ENCODE measurements at regions not wholly inside any gene's neighbourhood (a gene's known extent, or its start where the extent isn't known, plus 50 kb on each side); places are given as distances from the start of the nearest gene placed in this dataset.

DNA sequence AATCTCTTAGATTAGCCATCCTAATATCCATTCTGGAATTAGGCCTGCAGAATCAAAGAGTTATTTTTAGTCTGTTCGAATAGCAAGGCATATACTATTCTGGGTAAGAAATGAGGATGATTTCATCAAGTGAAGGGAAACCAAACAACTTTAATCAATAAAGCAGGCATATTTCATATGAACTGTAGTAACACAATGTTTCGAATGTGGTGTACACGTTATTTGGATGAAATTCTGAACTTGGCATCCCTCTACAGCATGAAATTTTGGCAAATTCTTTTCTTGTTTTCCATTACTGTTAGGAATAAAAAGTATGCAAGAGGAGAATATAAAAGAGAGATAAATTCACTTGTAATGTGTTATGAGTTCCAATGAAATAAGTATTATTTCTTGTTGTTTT is 1233.3 kb upstream of the SEL1L start:
- no peak for DNase-seq (ENCODE audit: insufficient read length, low spot score)
- no peak for FAIRE-seq
- no peak for TF ChIP-seq POU2F2 (IDR thresholded peaks at IDR 0.05; ENCODE audit: low read depth, low read length)
- TF ChIP-seq POLR2A (IDR thresholded peaks at IDR 0.05; ENCODE audit: low read depth, low read length): no peak
- no peak for TF ChIP-seq TAF1 (IDR thresholded peaks at IDR 0.05; ENCODE audit: low read depth, low read length)
- TF ChIP-seq POLR2AphosphoS5 (IDR thresholded peaks at IDR 0.05; ENCODE audit: low read depth, low read length): no peak
- TF ChIP-seq SPI1 (IDR thresholded peaks at IDR 0.05; ENCODE audit: low read depth, low read length): no peak
- no peak for TF ChIP-seq PAX5 (IDR thresholded peaks at IDR 0.05; ENCODE audit: insufficient read depth, low read length, severe bottlenecking)

DNA sequence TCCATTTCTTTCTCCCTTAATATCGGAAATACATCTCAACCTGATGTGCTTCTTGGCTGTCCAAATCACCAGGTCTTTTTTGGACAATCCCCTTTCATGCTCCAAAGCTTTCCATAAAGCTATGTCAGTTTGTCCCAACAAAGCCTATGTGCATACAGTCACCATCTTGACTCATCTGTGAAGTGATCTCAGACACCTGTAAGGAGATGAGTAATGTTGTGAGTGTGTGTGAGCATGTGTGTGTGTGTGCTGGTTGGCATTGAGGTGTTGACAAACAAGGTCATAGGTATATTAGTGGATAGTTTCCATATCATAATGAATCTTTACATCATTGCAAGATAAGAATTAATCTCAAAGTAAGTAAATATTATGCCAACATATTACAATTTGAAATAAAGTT is 1243.3 kb upstream of the SEL1L start:
- DNase-seq (ENCODE audit: insufficient read length, low spot score) (no peak), FAIRE-seq (no peak)
- TF ChIP-seq POLR2A (IDR thresholded peaks at IDR 0.05; ENCODE audit: low read depth, low read length): no peak

DNA sequence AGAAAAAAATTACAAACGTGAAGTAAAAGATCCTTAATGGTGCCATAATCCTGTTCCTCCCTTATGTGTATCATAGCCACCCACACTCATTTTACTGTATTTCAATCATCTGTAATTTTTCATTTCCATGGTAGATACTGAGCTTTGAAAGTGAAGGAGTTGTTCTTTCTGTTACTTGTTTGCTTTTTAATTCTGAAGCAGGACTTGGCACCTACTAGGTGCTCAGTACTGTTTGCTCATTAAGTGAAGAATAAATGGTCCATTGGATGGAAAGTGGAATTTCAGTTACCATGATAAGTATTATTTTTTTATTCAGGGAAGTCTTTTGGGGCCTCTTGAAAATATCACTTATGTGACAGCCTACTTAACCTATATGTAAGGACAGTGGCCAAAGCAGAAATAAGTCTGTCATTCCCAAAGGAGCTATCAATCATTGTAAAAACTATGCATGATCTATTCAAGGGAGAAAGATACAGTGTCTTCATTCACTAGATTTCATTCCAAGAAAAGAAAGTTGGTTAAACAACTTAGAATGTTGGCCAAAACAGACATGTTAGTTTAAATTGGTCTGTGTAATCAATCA is 1244.4 kb upstream of the SEL1L start:
- DNase-seq (ENCODE audit: insufficient read length, low spot score): no peak
- TF ChIP-seq POU2F2 (IDR thresholded peaks at IDR 0.05; ENCODE audit: low read depth, low read length): no peak
- TF ChIP-seq SPI1 (IDR thresholded peaks at IDR 0.05; ENCODE audit: low read depth, low read length): no peak
- TF ChIP-seq PAX5 (IDR thresholded peaks at IDR 0.05; ENCODE audit: insufficient read depth, low read length, severe bottlenecking): no peak
- TF ChIP-seq TAF1 (IDR thresholded peaks at IDR 0.05; ENCODE audit: low read depth, low read length): no peak
- TF ChIP-seq POLR2A (IDR thresholded peaks at IDR 0.05; ENCODE audit: low read depth, low read length): no peak
- no peak for TF ChIP-seq POLR2AphosphoS5 (IDR thresholded peaks at IDR 0.05; ENCODE audit: low read depth, low read length)
- FAIRE-seq: no peak

DNA sequence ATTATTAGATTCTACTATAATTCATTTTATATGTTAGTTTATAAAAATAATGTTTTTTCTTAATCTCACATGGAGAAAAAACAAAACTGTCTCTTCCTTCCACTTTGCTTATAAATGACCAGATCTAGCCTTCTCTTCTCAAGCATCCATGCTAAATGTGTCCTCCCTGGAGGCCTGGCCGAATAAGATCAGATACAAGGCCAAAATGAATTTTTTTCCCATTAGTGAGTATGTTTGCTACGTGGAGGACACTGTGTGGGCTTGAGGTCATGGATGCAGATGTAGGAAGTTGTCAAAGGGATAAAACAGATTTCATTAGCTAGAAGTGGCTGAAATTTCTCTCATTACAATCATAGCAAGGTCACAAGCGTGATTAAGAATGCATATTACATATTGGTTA is 1244.9 kb upstream of the SEL1L start:
- no peak for FAIRE-seq
- no peak for DNase-seq (ENCODE audit: insufficient read length, low spot score)
- no peak for TF ChIP-seq TAF1 (IDR thresholded peaks at IDR 0.05; ENCODE audit: low read depth, low read length)
- no peak for TF ChIP-seq POLR2AphosphoS5 (IDR thresholded peaks at IDR 0.05; ENCODE audit: low read depth, low read length)
- TF ChIP-seq PAX5 (IDR thresholded peaks at IDR 0.05; ENCODE audit: insufficient read depth, low read length, severe bottlenecking): no peak
- no peak for TF ChIP-seq POLR2A (IDR thresholded peaks at IDR 0.05; ENCODE audit: low read depth, low read length)
- no peak for TF ChIP-seq SPI1 (IDR thresholded peaks at IDR 0.05; ENCODE audit: low read depth, low read length)
- TF ChIP-seq POU2F2 (IDR thresholded peaks at IDR 0.05; ENCODE audit: low read depth, low read length): no peak

DNA sequence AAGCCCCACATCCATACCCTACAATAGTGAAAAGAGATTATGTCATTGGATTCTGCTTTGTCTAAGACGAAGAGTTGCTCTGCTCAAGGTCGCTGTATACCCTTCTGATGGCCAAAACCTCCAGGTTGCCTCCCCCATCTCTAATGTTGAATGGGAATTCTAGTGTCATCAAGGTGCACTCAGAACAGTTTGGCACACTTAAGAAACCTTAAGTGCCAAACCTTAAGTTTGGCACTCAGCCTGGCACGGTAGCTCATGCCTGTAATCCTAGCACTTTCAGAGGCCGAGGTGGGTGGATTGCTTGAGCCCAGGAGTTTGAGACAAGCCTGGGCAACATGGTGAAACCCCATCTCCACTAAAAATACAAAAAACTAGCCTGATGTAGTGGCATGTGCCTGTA is 1245.6 kb upstream of the SEL1L start:
- FAIRE-seq (no peak), DNase-seq (ENCODE audit: insufficient read length, low spot score) (no peak)
- TF ChIP-seq POU2F2 (IDR thresholded peaks at IDR 0.05; ENCODE audit: low read depth, low read length) (no peak), POLR2A (IDR thresholded peaks at IDR 0.05; ENCODE audit: low read depth, low read length) (no peak), TAF1 (IDR thresholded peaks at IDR 0.05; ENCODE audit: low read depth, low read length) (no peak), POLR2AphosphoS5 (IDR thresholded peaks at IDR 0.05; ENCODE audit: low read depth, low read length) (no peak), PAX5 (IDR thresholded peaks at IDR 0.05; ENCODE audit: insufficient read depth, low read length, severe bottlenecking) (no peak), SPI1 (IDR thresholded peaks at IDR 0.05; ENCODE audit: low read depth, low read length) (no peak)

DNA sequence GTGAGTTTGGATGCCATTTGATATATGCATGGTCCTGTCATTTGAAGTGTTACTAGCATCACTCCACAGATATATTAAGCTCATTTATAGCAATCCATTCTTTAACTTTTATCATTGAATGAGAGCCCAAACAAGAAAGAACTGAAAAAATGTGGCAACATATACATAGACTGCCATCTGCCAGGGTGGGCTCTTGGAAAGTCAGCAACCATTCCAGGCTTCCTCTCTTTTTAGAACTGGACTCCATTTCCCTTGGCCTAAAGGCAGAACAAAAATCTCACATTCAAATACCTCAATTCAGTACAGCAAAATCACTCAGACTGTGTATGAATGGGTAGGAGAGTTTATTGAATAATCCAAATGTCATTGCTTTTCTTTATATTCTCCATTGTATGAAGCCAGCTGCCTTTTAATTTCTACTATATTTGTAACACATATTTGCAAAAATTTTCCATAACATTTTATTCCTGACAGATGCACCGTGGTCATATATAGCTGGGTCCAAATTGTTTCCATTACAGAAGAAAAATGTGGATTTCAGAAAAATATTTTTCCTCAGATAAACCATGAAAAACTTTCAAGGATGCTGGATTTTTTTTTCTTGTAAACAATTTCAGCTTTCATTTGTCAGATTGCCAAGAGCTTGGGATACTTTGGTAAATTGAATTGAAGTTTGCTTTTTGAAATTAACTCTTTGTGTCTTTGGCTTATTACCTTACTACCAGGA is 1252.3 kb upstream of the SEL1L start:
- TF ChIP-seq POLR2A (IDR thresholded peaks at IDR 0.05; ENCODE audit: low read depth, low read length): no peak
- no peak for TF ChIP-seq POU2F2 (IDR thresholded peaks at IDR 0.05; ENCODE audit: low read depth, low read length)
- no peak for TF ChIP-seq SPI1 (IDR thresholded peaks at IDR 0.05; ENCODE audit: low read depth, low read length)
- no peak for TF ChIP-seq PAX5 (IDR thresholded peaks at IDR 0.05; ENCODE audit: insufficient read depth, low read length, severe bottlenecking)
- no peak for TF ChIP-seq TAF1 (IDR thresholded peaks at IDR 0.05; ENCODE audit: low read depth, low read length)
- TF ChIP-seq POLR2AphosphoS5 (IDR thresholded peaks at IDR 0.05; ENCODE audit: low read depth, low read length): no peak
- DNase-seq (ENCODE audit: insufficient read length, low spot score): no peak
- FAIRE-seq: no peak

DNA sequence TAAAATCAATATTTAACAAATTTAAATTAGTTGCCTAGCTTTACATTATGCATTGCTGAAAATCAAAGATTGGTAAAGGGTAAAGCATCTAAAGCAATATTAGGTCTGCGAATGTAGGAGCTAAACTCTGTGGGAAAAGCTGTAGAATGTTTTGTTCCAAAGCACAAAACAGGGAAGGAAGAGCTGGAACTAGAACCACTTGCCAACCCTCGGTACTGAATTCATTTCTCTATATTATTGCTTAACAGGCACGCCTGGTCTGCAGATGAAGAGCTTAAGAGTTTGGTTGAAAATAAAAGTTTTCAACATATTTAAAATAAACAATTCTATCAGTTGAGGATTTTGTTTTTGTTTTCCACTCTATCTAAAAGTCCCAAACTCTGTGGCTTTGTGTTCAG is 1252.8 kb upstream of the SEL1L start:
- no peak for DNase-seq (ENCODE audit: insufficient read length, low spot score)
- FAIRE-seq: no peak

DNA sequence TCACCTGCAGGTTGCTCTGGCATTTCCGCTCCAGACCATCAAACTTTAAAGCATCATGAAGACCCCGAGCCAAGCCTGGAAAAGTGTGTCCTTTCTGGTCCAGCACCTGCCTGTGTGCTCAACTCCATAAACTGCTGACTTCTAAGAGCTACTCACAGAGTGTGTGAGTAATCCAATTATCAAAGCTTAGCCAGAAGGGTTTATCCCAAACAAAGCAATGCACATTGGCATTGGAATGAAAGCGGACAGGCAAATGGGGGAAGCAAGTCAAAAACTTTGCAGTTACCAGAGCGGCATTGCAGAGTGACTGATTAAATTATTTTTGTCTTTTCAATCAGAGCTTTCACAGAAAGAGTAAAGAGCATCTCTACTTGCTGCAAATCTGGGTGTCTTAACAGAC is 1262.4 kb upstream of the SEL1L start:
- FAIRE-seq: no peak
- no peak for TF ChIP-seq TAF1 (IDR thresholded peaks at IDR 0.05; ENCODE audit: low read depth, low read length)
- DNase-seq (ENCODE audit: insufficient read length, low spot score): no peak

More for the DNA sequence above, 1252.8 kb upstream of the SEL1L start:
- TF ChIP-seq POU2F2 (IDR thresholded peaks at IDR 0.05; ENCODE audit: low read depth, low read length) (no peak), POLR2A (IDR thresholded peaks at IDR 0.05; ENCODE audit: low read depth, low read length) (no peak), POLR2AphosphoS5 (IDR thresholded peaks at IDR 0.05; ENCODE audit: low read depth, low read length) (no peak), SPI1 (IDR thresholded peaks at IDR 0.05; ENCODE audit: low read depth, low read length) (no peak), PAX5 (IDR thresholded peaks at IDR 0.05; ENCODE audit: insufficient read depth, low read length, severe bottlenecking) (no peak), TAF1 (IDR thresholded peaks at IDR 0.05; ENCODE audit: low read depth, low read length) (no peak)

DNA sequence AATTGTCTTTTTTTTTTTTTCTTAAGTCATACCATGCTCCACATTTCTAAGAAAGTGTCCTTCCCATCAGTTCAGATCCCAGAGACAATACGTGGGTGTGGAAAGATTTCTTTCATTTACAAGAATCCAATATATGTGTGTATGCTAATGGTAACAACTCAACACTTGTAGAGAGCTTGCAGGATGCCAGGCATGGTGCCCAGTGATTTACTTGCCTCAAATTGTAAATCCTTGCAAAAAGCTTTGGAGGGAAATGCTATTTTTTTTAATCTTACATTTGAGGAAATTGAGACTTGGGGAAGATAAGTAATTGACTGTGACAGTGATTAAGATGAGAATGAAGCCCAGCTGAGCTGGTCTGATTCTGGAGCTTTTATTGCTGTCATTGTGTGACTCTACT is 1264.6 kb upstream of the SEL1L start:
- no peak for DNase-seq (ENCODE audit: insufficient read length, low spot score)
- TF ChIP-seq POU2F2 (IDR thresholded peaks at IDR 0.05; ENCODE audit: low read depth, low read length) (no peak), PAX5 (IDR thresholded peaks at IDR 0.05; ENCODE audit: insufficient read depth, low read length, severe bottlenecking) (no peak), TAF1 (IDR thresholded peaks at IDR 0.05; ENCODE audit: low read depth, low read length) (no peak), POLR2AphosphoS5 (IDR thresholded peaks at IDR 0.05; ENCODE audit: low read depth, low read length) (no peak), POLR2A (IDR thresholded peaks at IDR 0.05; ENCODE audit: low read depth, low read length) (no peak), SPI1 (IDR thresholded peaks at IDR 0.05; ENCODE audit: low read depth, low read length) (no peak)
- FAIRE-seq: no peak

Measured in GM12891 (cell line).